ENCODE measurements at regions not wholly inside any gene's neighbourhood (a gene's known extent, or its start where the extent isn't known, plus 50 kb on each side); places are given as distances from the start of the nearest gene placed in this dataset.
"Not testable (repeated sequence)": the region's sequence is repeated elsewhere in the genome, so short reads cannot be mapped to it uniquely, and the experiment has no call there.

DNA sequence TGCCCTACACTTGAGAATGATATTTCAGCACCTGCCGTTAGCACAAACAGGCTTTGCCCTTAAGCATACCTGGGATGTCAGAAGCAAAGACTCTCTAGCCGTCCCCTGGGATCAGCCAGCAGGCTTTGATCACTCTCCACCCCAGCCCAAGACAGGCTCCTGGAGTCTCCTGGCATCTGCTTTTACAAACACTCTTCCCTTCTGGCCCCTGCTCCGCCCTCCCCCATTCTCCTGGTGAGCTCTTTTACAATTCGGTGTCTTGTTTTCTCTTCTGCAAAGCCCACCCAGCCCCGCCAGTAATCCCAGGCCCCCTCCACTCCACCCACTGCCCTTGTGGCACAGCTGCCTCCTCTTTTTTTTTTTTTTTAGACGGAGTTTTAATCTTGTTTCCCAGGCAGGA is 50.4 kb downstream of the KATNIP start:
- Mint-ChIP-seq H3K36me3 (ENCODE audit: low read depth) (no peaks in the 10 kb centered on the region), H3K4me1 (no peaks in the 10 kb centered on the region), H3K27me3 (no peaks in the 10 kb centered on the region), H3K27ac (no peak overlapping the region), H3K9me3 (no peaks in the 10 kb centered on the region), H3K4me3 (no peak overlapping the region)
- ChIA-PET CTCF (no interaction called here), POLR2A (no interaction called here)
- no peak for DNase-seq

GRCh38 chr16:27602103-27602502 is 52.2 kb downstream of the KATNIP start:
- Mint-ChIP-seq H3K27ac (no peak overlapping the region), H3K9me3 (no peaks in the 10 kb centered on the region), H3K27me3 (no peaks in the 10 kb centered on the region), H3K36me3 (ENCODE audit: low read depth) (no peaks in the 10 kb centered on the region), H3K4me1 (no peaks in the 10 kb centered on the region), H3K4me3 (no peak overlapping the region)
- ChIA-PET POLR2A (no interaction called here), CTCF (no interaction called here)
- no peak for DNase-seq

DNA sequence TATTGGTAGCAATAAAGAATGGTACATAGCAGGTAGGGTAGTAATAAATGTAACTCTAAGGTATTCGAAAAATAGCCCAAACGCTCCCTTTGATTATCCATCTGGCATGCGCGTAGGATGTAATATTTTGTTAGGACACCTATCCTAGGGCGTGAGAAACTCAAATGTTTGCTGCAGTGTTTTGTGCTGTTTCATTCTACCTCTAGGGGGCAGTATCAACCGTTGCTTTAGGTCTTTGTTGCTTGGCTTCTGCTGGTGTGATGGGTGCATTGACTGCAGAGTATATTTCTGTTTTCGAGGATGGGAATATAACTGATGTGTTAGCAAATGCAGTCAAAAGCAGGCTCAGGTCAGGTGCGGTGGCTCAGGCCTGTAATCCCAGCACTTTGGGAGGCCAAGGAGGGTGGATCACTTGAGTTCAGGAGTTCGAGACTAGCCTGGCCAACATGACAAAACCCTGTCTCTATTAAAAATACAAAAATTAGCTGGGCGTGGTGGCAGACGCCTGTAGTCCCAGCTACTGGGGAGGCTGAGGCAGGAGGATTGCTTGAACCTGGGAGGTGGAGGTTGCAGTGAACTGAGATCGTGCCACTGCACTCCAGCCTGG is 55.7 kb downstream of the KATNIP start:
- H3K4me1 Mint-ChIP-seq; H3K9me3 Mint-ChIP-seq; H3K27me3 Mint-ChIP-seq; H3K36me3 Mint-ChIP-seq (ENCODE audit: low read depth); H3K4me3 Mint-ChIP-seq; DNase-seq; H3K27ac Mint-ChIP-seq: not testable (repeated sequence)
- ChIA-PET POLR2A (interaction anchor here (0.8 kb wide), 1 partner anchor 23 kb away, joined by 3 read pairs; no protein-coding TSS in a partner anchor), CTCF (interaction anchor here (1.6 kb wide), 1 partner anchor 465 kb away, joined by 5 read pairs; no protein-coding TSS in a partner anchor)

- Mint-ChIP-seq H3K4me1 (no peaks in the 10 kb centered on the region), H3K36me3 (ENCODE audit: low read depth) (no peaks in the 10 kb centered on the region), H3K9me3 (no peaks in the 10 kb centered on the region), H3K4me3 (no peak overlapping the region), H3K27me3 (no peaks in the 10 kb centered on the region), H3K27ac (no peak overlapping the region)
- no peak for DNase-seq
- ChIA-PET CTCF (no interaction called here), POLR2A (no interaction called here)
Observed at GRCh38 chr16:27611340-27611739, 61.4 kb downstream of the KATNIP start.

DNA sequence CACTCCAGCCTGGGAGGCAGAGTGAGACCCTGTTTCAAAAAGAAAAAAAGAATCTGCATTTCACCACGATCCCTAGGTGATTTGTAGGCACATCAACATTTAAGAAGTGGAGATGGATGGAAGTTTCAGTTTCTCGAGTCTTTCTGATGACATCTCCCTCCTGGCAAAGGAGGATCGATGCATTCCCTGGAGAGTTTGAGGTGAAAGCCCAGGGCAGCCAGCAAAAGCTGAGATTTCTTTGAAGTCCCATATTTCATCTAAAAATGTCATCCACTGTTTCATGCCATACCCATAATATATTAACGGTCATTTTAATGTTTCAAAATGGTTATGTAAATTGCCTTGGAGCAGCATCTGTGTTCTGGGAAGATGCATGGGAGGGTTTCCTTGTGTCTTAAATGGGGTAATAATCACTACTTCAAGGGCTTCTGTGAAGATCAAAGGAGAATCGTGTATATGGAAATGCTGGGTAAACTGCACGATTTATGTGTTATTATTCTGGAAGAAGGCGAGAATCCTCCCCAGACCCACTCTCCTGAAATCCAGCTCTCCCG is 63.4 kb downstream of the KATNIP start:
- no peaks in the 10 kb centered on the region for H3K36me3 Mint-ChIP-seq (ENCODE audit: low read depth)

DNA sequence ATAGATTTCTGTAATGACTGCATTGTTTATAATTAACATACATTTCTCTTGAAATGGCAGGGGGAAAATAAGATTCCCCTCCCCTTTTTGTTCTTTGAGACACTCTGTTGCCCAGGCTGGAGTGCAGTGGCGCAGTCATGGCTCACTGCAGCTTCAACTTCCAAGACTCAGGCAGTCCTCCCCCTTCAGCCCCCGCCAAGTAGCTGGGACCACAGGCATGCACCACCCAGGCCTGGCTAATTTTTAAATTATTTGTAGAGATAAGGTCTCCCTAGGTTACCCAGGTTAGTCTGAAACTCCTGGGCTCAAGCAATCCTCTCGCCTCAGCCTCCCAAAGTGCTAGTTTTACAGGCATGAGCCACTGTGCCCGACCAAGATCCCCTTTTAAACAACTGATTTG is 67.7 kb downstream of the KATNIP start:
- Mint-ChIP-seq H3K4me3 (no peak overlapping the region), H3K4me1 (no peaks in the 10 kb centered on the region), H3K9me3 (no peaks in the 10 kb centered on the region), H3K27me3 (no peaks in the 10 kb centered on the region), H3K36me3 (ENCODE audit: low read depth) (no peaks in the 10 kb centered on the region), H3K27ac (no peak overlapping the region)
- POLR2A ChIA-PET = no interaction called here
- DNase-seq = no peak
- CTCF ChIA-PET = interaction anchor here (1.5 kb wide), 1 partner anchor 9 kb away, joined by 3 read pairs; no protein-coding TSS in a partner anchor

More for the DNA sequence above, 63.4 kb downstream of the KATNIP start:
- CTCF ChIA-PET = interaction anchor here (0.7 kb wide), 1 partner anchor 30 kb away, joined by 3 read pairs; no protein-coding TSS in a partner anchor
- H3K4me1 Mint-ChIP-seq = no peaks in the 10 kb centered on the region
- DNase-seq = no peak
- H3K4me3 Mint-ChIP-seq = no peak overlapping the region
- H3K9me3 Mint-ChIP-seq = no peaks in the 10 kb centered on the region
- H3K27ac Mint-ChIP-seq = no peak overlapping the region
- POLR2A ChIA-PET = no interaction called here
- no peaks in the 10 kb centered on the region for H3K27me3 Mint-ChIP-seq

GRCh38 chr16:27618165-27618564 is 68.2 kb downstream of the KATNIP start:
- no peak for DNase-seq
- CTCF ChIA-PET = interaction anchor here (1.5 kb wide), 1 partner anchor 10 kb away, joined by 3 read pairs; no protein-coding TSS in a partner anchor
- POLR2A ChIA-PET = no interaction called here
- Mint-ChIP-seq H3K9me3 (no peaks in the 10 kb centered on the region), H3K4me3 (no peak overlapping the region), H3K4me1 (no peaks in the 10 kb centered on the region), H3K27ac (no peak overlapping the region), H3K27me3 (no peaks in the 10 kb centered on the region), H3K36me3 (ENCODE audit: low read depth) (no peaks in the 10 kb centered on the region)

DNA sequence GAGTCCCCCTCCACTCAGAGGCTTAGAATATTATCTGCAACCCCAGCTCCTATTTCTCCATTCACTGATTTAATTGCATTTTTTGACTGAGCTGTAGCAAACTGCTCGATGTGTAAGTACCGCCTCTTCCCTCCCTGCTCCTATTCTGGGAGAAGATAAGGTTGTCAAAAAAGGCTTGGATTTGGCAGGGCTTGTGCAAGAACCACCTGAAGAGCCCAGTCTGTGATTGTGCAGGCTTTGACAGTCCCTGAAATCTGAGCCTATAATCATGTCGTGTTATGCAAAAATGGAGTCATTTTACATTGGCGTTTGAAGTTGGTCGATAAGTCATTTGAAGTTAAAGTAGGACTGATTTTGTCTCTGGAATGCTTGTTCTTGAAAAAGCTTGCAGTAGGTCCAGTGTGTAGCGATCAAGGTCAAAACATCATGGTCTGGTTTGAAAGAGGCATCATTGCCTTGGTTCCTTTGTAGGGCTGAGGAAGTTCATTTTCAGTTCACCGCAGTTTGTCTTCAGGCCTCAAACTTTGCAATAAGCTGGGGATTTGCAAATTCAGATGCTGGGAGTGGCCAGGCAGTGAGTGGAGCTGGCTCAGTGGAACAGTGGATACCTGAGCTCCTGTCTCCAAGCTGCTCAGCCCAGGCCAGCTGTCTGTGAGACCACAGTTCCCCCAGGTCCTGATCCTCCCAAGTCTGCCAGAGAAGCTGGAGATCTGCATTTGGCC is 68.8 kb downstream of the KATNIP start:
- no peak overlapping the region for H3K4me3 Mint-ChIP-seq

DNA sequence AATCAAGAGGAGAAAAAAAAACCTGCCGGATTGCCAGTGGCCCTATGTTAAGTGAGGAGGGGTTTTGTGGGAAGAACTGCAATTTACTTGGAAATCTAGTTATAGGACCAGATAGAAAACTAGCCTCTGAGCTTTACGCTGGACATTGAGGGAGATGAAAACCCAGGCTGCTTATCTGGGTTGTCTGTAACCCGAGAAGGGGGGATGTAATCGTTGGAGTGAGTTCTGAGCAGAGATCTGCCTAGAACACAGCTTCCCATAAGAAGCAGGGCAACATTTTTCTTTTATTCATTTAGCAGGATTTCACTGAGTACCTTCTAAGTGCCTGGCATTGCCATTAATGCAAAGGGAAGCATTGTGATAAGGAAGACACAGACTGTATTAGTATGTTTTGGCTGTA is 70.6 kb downstream of the KATNIP start:
- Mint-ChIP-seq H3K36me3 (ENCODE audit: low read depth) (no peaks in the 10 kb centered on the region), H3K9me3 (no peaks in the 10 kb centered on the region), H3K4me3 (no peak overlapping the region), H3K27me3 (no peaks in the 10 kb centered on the region), H3K4me1 (no peaks in the 10 kb centered on the region), H3K27ac (no peak overlapping the region)
- POLR2A ChIA-PET = no interaction called here
- no peak for DNase-seq
- CTCF ChIA-PET = interaction anchor here (0.9 to 1.1 kb wide), 2 partner anchors 17 to 71 kb away, joined by 3 to 4 read pairs; partner anchors contain the start of genes GTF3C1 and KATNIP

More for the DNA sequence above, 68.8 kb downstream of the KATNIP start:
- Mint-ChIP-seq H3K9me3 (no peaks in the 10 kb centered on the region), H3K4me1 (no peaks in the 10 kb centered on the region), H3K27ac (no peak overlapping the region), H3K27me3 (no peaks in the 10 kb centered on the region), H3K36me3 (ENCODE audit: low read depth) (no peaks in the 10 kb centered on the region)
- CTCF ChIA-PET = interaction anchor here (0.6 kb wide), 1 partner anchor 22 kb away, joined by 3 read pairs; no protein-coding TSS in a partner anchor
- POLR2A ChIA-PET = no interaction called here
- DNase-seq = no peak

- CTCF ChIA-PET = no interaction called here
- no peak overlapping the region for H3K4me3 Mint-ChIP-seq
- H3K4me1 Mint-ChIP-seq = no peaks in the 10 kb centered on the region
- no peaks in the 10 kb centered on the region for H3K9me3 Mint-ChIP-seq
- no peak for DNase-seq
- peaks cover 3% of the 10 kb centered on the region for H3K36me3 Mint-ChIP-seq (ENCODE audit: low read depth)
- no peaks in the 10 kb centered on the region for H3K27me3 Mint-ChIP-seq
- POLR2A ChIA-PET = no interaction called here
- H3K27ac Mint-ChIP-seq = no peak overlapping the region
Observed at GRCh38 chr16:27624154-27625049, 74.5 kb downstream of the KATNIP start.

GRCh38 chr16:27625050-27625697 is 75.2 kb downstream of the KATNIP start:
- H3K4me1 Mint-ChIP-seq = no peaks in the 10 kb centered on the region
- no peak for DNase-seq
- H3K4me3 Mint-ChIP-seq = no peak overlapping the region
- H3K27me3 Mint-ChIP-seq = no peaks in the 10 kb centered on the region
- peaks cover 3% of the 10 kb centered on the region for H3K36me3 Mint-ChIP-seq (ENCODE audit: low read depth)
- H3K27ac Mint-ChIP-seq = no peak overlapping the region
- ChIA-PET POLR2A (no interaction called here), CTCF (no interaction called here)
- no peaks in the 10 kb centered on the region for H3K9me3 Mint-ChIP-seq

DNA sequence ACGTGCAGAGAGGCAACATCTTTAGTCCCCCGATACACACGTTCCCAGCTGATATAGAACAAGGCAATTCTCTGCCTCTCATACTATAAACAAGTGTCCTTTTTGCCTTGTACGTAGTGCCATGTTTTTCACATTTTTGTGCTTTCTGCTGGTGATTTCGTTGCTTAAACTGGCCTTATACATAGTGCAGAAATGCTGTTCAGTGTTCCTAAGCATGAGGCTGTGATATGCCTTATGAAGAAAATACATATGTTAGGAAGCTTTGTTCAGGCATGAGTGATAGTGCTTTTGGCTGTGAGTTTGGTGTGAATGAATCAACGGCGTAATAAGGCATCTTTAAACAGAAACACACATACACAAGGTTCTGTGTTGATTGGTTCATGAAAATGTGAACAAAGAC is 77.2 kb downstream of the KATNIP start:
- Mint-ChIP-seq H3K27ac (no peak overlapping the region), H3K27me3 (no peaks in the 10 kb centered on the region), H3K9me3 (no peaks in the 10 kb centered on the region), H3K4me1 (no peaks in the 10 kb centered on the region), H3K4me3 (no peak overlapping the region), H3K36me3 (ENCODE audit: low read depth) (peaks cover 3% of the 10 kb centered on the region)
- CTCF ChIA-PET = no interaction called here
- POLR2A ChIA-PET = no interaction called here
- no peak for DNase-seq

All from activated CD4-positive, alpha-beta memory T cell treated with anti-CD3 and anti-CD28 coated beads, Interleukin-2, amount 10 ng/mL, durations not matched to agents 7 days and 5 days (primary cell).